Activated CD4-positive, alpha-beta memory T cell treated with anti-CD3 and anti-CD28 coated beads, Interleukin-2, amount 10 ng/mL, durations not matched to agents 7 days and 5 days (primary cell): ENCODE measurements at regions not wholly inside any gene's neighbourhood (a gene's known extent, or its start where the extent isn't known, plus 50 kb on each side); places are given as distances from the start of the nearest gene placed in this dataset.

ENCODE experiments used
- CTCF ChIA-PET: fragments of 350-600 bp; sonication (Branson Sonifier 250); formaldehyde crosslinking; loops from one replicate; lab custom pipeline; 2021; ENCODE audit warnings: antibody characterized with exemption, inconsistent platforms; lab: Charles Lee
- POLR2A ChIA-PET: fragments of 350-600 bp; sonication (Branson Sonifier 250); formaldehyde crosslinking; loops from one replicate; lab custom pipeline; 2021; ENCODE audit warnings: antibody characterized with exemption; lab: Charles Lee
- DNase-seq: peaks from one replicate; pipeline ENCODE4 v3.0.0-alpha.2; 2020
- H3K27ac Mint-ChIP-seq: one replicate; pipeline ENCODE4 v1.8.0; 2021; ENCODE audit warnings: mild to moderate bottlenecking, mixed read lengths
- H3K27me3 Mint-ChIP-seq: one replicate; pipeline ENCODE4 v1.8.0; 2021; ENCODE audit warnings: mixed read lengths
- H3K36me3 Mint-ChIP-seq: one replicate; pipeline ENCODE4 v1.8.0; 2021; ENCODE audit warnings: low read depth, mixed read lengths
- H3K4me1 Mint-ChIP-seq: one replicate; pipeline ENCODE4 v1.8.0; 2021; ENCODE audit warnings: mixed read lengths
- H3K4me3 Mint-ChIP-seq: one replicate; pipeline ENCODE4 v1.8.0; 2021; ENCODE audit warnings: mild to moderate bottlenecking, mixed read lengths
- H3K9me3 Mint-ChIP-seq: one replicate; pipeline ENCODE4 v1.8.0; 2021; ENCODE audit warnings: mixed read lengths

- H3K4me3 Mint-ChIP-seq = no peak overlapping the region
- POLR2A ChIA-PET = no interaction called here
- H3K36me3 Mint-ChIP-seq = no peaks in the 10 kb centered on the region
- no peaks in the 10 kb centered on the region for H3K27me3 Mint-ChIP-seq
- no peaks in the 10 kb centered on the region for H3K9me3 Mint-ChIP-seq
- no peak for DNase-seq
- CTCF ChIA-PET = no interaction called here
- H3K27ac Mint-ChIP-seq = no peak overlapping the region
- H3K4me1 Mint-ChIP-seq = no peaks in the 10 kb centered on the region
Observed at GRCh38 chrX:43493756-43494155, 162.3 kb upstream of the MAOA start.

GRCh38 chrX:43500246-43500645 lies 155.9 kb upstream of the MAOA start:
- H3K27me3 Mint-ChIP-seq = no peaks in the 10 kb centered on the region
- POLR2A ChIA-PET = no interaction called here
- CTCF ChIA-PET = no interaction called here
- H3K4me3 Mint-ChIP-seq = no peak overlapping the region
- DNase-seq = no peak
- H3K9me3 Mint-ChIP-seq = no peaks in the 10 kb centered on the region
- H3K27ac Mint-ChIP-seq = no peak overlapping the region
- no peaks in the 10 kb centered on the region for H3K36me3 Mint-ChIP-seq
- H3K4me1 Mint-ChIP-seq = no peaks in the 10 kb centered on the region

DNA sequence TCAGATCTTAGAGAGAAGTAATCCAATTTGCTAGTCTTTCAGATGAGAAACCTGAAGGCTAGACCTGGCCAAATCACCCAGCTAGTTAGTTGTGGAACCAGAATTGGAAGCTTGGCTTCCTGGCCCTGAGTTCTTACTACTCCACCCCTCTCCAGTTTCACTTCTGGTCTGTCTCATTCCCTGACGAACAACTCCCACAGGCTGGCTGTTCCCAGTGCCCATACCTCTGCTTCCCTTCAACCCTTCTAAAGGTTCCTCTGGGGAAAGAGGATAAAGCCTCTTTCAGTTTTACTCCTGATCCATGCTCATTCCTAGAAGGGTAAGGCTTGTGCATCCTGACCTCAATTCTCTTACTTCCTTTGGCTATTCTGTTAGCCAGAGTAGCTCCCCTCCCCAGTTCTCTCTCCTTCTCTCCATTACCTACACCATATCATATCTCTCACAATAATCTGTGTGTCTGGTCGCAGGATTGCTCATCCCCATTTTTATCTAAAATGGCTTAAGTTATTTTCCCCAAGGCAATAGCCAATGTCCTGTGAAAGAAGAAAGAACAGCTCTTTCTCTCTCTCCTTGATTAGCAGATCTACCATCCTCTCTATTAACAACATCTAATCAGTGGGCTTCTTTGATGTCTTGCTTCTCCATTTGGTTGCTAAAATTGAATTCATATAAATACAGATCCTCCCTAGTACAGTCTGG lies 155.0 kb upstream of the MAOA start:
- Mint-ChIP-seq H3K4me1 (no peaks in the 10 kb centered on the region), H3K27ac (no peak overlapping the region), H3K27me3 (no peaks in the 10 kb centered on the region), H3K9me3 (no peaks in the 10 kb centered on the region), H3K36me3 (no peaks in the 10 kb centered on the region), H3K4me3 (no peak overlapping the region)
- DNase-seq = no peak
- CTCF ChIA-PET = no interaction called here
- POLR2A ChIA-PET = no interaction called here

DNA sequence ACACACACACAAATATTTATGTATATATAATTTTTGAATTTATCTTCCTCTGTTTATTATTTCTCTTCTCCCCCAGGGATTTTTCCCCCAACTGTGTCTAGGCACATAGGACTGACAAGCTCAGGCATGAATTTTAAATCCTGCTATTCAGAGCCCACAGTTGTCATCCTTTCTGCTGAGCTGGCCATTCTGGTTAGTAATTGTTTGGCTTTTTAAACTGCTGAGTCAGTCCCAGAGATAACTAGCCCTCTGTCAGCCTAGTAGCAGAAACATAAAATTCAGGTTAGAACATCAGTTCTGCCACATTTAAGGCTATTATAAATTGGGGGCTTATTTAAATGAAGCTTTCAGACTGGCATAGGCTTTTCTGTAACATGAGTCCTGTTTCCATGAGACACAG lies 151.7 kb upstream of the MAOA start:
- Mint-ChIP-seq H3K36me3 (no peaks in the 10 kb centered on the region), H3K27me3 (no peaks in the 10 kb centered on the region), H3K27ac (no peak overlapping the region), H3K9me3 (no peaks in the 10 kb centered on the region), H3K4me3 (no peak overlapping the region), H3K4me1 (no peaks in the 10 kb centered on the region)
- ChIA-PET CTCF (interaction anchor here (0.7 kb wide), 1 partner anchor 13 kb away, joined by 3 read pairs; no protein-coding TSS in a partner anchor), POLR2A (no interaction called here)
- no peak for DNase-seq

DNA sequence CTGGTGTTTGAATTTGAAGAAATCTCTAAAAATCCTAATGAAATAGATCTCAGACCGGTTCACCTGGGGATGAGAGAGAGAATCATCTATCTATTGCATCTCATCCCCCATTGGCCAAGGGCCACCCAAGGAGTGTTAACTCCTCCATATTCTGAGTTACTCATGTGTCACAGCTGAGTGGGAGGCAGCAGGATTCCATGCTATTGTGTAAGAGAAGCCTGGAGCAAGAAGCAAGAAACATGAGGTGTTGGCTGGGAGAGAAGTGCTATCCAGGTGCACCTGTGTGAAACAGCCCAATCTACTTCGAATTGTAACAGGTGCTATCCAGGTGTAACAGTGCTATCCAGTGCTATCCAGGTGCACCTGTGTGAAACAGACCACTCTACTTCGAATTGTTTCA lies 150.3 kb upstream of the MAOA start:
- ChIA-PET POLR2A (no interaction called here), CTCF (no interaction called here)
- H3K4me3 Mint-ChIP-seq = no peak overlapping the region
- no peaks in the 10 kb centered on the region for H3K36me3 Mint-ChIP-seq
- H3K9me3 Mint-ChIP-seq = no peaks in the 10 kb centered on the region
- DNase-seq = no peak
- H3K27me3 Mint-ChIP-seq = no peaks in the 10 kb centered on the region
- no peaks in the 10 kb centered on the region for H3K4me1 Mint-ChIP-seq
- no peak overlapping the region for H3K27ac Mint-ChIP-seq

DNA sequence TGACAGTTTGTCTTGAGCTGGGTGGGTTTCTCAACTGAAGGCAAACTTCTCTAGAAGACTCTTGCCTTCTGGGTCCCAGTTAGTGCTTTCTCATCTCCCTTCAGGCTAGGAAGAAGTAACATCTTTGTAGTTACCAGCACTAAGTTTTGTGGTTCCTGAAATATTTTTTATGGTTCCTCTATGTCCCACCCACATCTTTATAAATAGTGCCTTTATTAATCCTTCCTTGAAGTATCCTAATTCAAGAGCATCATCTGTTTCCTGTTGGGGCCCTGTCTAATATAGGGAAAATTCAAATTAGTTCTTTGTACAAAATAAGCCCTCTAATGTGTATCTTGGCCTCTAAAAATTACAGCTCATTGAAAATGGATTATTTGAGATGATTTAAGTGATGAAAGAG lies 147.4 kb upstream of the MAOA start:
- no peaks in the 10 kb centered on the region for H3K9me3 Mint-ChIP-seq
- H3K4me3 Mint-ChIP-seq = no peak overlapping the region
- H3K27me3 Mint-ChIP-seq = no peaks in the 10 kb centered on the region
- H3K4me1 Mint-ChIP-seq = no peaks in the 10 kb centered on the region
- no peak for DNase-seq
- no peaks in the 10 kb centered on the region for H3K36me3 Mint-ChIP-seq
- POLR2A ChIA-PET = no interaction called here
- H3K27ac Mint-ChIP-seq = no peak overlapping the region
- CTCF ChIA-PET = no interaction called here

DNA sequence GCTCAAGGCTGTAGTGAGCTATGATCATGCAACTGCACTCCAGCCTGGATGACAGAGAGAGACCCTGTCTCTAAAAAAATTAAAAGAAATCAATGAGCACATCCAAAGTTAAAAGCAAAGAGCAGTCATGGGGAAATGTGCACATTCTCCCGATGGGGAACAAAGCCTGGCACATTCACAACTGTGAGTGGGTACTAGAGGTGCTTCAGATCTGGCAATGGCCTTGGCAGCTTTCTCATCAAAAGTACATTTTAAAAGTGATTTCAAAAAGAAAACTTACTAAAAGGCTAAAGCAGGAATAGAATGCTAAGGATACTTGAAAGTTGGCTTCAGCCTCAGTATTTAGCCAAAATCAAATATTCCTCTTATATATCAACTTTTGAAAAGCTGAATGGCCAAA lies 145.9 kb upstream of the MAOA start:
- H3K9me3 Mint-ChIP-seq = no peaks in the 10 kb centered on the region
- H3K4me1 Mint-ChIP-seq = no peaks in the 10 kb centered on the region
- no peak for DNase-seq
- CTCF ChIA-PET = interaction anchor here (0.7 kb wide), 1 partner anchor 19 kb away, joined by 3 read pairs; no protein-coding TSS in a partner anchor
- H3K27me3 Mint-ChIP-seq = no peaks in the 10 kb centered on the region
- no peak overlapping the region for H3K27ac Mint-ChIP-seq
- POLR2A ChIA-PET = no interaction called here
- no peak overlapping the region for H3K4me3 Mint-ChIP-seq
- H3K36me3 Mint-ChIP-seq = no peaks in the 10 kb centered on the region

DNA sequence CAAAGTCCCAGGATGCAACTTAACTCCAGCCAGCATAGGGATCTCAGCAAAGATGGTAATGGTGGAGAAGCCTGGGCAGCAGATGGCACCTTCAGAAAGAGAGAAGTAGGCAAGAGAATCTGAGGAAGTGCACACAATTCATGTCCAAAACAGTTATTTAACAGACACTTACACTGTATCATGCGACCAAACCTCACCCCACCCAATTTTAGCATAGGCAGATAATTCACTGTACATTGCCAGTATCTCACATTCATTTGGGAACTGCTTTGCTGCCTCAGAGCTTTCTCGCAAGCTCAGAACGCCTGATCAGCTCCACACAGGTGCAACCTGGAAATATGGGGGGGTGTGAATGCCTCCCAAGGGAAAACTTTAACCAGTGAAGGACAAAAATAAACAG lies 143.0 kb upstream of the MAOA start:
- CTCF ChIA-PET = no interaction called here
- DNase-seq = no peak

GRCh38 chrX:43514820-43515219 lies 141.3 kb upstream of the MAOA start:
- Mint-ChIP-seq H3K9me3 (no peaks in the 10 kb centered on the region), H3K36me3 (no peaks in the 10 kb centered on the region), H3K4me1 (no peaks in the 10 kb centered on the region), H3K27me3 (no peaks in the 10 kb centered on the region), H3K27ac (no peak overlapping the region), H3K4me3 (no peak overlapping the region)
- POLR2A ChIA-PET = no interaction called here
- DNase-seq = no peak
- CTCF ChIA-PET = no interaction called here

More for the DNA sequence above, 143.0 kb upstream of the MAOA start:
- Mint-ChIP-seq H3K4me1 (no peaks in the 10 kb centered on the region), H3K27me3 (no peaks in the 10 kb centered on the region), H3K9me3 (no peaks in the 10 kb centered on the region), H3K36me3 (no peaks in the 10 kb centered on the region), H3K4me3 (no peak overlapping the region), H3K27ac (no peak overlapping the region)
- POLR2A ChIA-PET = no interaction called here

GRCh38 chrX:43522582-43522981 lies 133.5 kb upstream of the MAOA start:
- H3K4me3 Mint-ChIP-seq = no peak overlapping the region
- H3K36me3 Mint-ChIP-seq = no peaks in the 10 kb centered on the region
- no peaks in the 10 kb centered on the region for H3K27me3 Mint-ChIP-seq
- no peaks in the 10 kb centered on the region for H3K9me3 Mint-ChIP-seq
- H3K27ac Mint-ChIP-seq = no peak overlapping the region
- ChIA-PET POLR2A (no interaction called here), CTCF (no interaction called here)
- DNase-seq = no peak
- H3K4me1 Mint-ChIP-seq = no peaks in the 10 kb centered on the region

DNA sequence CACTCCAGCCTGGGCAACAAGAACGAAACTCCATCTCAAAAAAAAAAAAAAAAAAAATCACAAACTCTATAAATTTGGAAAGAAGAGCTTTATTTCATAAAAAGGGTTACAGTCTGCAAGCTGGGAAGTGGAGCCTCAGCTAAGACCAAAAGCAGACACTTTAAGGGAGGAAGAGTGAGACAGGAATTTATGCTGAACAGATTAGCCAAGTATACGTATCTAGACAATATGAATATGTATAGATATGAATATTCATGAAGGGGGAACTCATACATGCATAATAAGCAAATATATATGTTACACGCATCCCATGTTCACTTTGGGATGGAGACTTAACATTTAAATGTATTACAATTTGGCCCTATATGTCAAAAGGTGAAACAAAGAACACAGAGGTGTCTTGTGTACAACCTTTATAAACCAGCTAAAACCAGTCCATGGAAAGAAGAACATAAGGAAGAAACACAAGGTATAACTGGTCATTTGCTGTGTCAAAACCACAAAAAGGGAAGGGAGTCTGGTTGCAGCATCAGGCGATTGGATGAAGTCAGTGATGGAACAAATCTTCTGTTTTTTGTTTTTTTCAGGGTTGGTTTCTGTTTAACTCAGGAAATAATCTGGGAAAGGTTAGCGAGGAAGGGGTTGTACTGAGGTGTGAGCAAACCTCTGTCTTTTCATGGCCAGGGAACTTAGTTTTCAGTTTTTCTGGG lies 130.0 kb upstream of the MAOA start:
- Mint-ChIP-seq H3K9me3 (no peaks in the 10 kb centered on the region), H3K27me3 (no peaks in the 10 kb centered on the region), H3K27ac (no peak overlapping the region), H3K4me1 (no peaks in the 10 kb centered on the region), H3K4me3 (no peak overlapping the region), H3K36me3 (no peaks in the 10 kb centered on the region)
- CTCF ChIA-PET = no interaction called here
- POLR2A ChIA-PET = no interaction called here
- DNase-seq = no peak

DNA sequence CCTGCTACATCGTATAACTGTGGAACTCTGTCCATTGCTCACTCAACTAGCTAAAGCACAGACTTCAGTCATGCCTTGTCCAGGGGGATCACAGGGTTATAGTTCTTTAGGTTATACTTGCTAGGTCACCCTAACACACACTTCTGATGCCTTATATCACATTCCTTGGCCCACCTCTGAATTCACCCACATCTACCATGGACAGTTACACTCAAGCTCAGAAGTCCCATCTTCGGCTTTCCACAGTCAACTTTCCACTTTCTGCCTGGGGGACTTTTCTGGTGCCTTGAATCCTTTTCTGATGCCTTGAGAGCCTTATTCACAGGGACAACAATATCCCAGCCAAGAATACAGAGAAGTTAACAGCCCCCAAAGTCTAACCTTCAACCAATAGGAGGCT lies 129.2 kb upstream of the MAOA start:
- POLR2A ChIA-PET = no interaction called here
- Mint-ChIP-seq H3K27me3 (no peaks in the 10 kb centered on the region), H3K27ac (no peak overlapping the region), H3K4me1 (peaks cover 4% of the 10 kb centered on the region), H3K4me3 (no peak overlapping the region), H3K9me3 (no peaks in the 10 kb centered on the region), H3K36me3 (no peaks in the 10 kb centered on the region)
- CTCF ChIA-PET = no interaction called here
- no peak for DNase-seq

DNA sequence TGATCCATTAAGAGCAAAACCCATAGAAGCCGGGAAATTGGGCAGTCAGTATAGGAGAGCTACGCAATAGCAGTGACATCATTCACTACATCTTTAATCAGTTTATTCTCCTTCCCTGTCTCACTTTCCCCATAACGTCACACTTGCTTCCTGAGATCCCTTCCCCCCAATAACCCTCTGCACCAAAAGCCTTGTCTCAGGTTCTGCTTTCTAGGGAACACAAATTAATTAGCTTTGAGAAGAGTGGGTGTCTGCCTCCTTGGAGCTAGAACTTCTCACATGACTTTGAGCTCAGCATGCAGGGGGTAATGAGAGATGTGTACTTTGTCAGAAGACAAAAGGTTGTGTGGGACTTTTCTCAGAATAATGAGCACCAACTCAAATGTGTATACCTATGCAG lies 128.3 kb upstream of the MAOA start:
- Mint-ChIP-seq H3K9me3 (no peaks in the 10 kb centered on the region), H3K27ac (no peak overlapping the region), H3K4me1 (peaks cover 4% of the 10 kb centered on the region), H3K27me3 (no peaks in the 10 kb centered on the region), H3K36me3 (no peaks in the 10 kb centered on the region), H3K4me3 (no peak overlapping the region)
- DNase-seq = no peak
- ChIA-PET CTCF (no interaction called here), POLR2A (no interaction called here)

- no peak overlapping the region for H3K27ac Mint-ChIP-seq
- peaks cover 8% of the 10 kb centered on the region for H3K9me3 Mint-ChIP-seq
- H3K4me3 Mint-ChIP-seq = no peak overlapping the region
- ChIA-PET CTCF (no interaction called here), POLR2A (no interaction called here)
- no peaks in the 10 kb centered on the region for H3K36me3 Mint-ChIP-seq
- no peaks in the 10 kb centered on the region for H3K27me3 Mint-ChIP-seq
- peaks cover 4% of the 10 kb centered on the region for H3K4me1 Mint-ChIP-seq
- DNase-seq = no peak
Observed at GRCh38 chrX:43530837-43531236, 125.3 kb upstream of the MAOA start.
